ENCODE measurements at regions not wholly inside any gene's neighbourhood (a gene's known extent, or its start where the extent isn't known, plus 50 kb on each side); places are given as distances from the start of the nearest gene placed in this dataset.
A peak's percentile ranks its signal among the peaks of the same experiment; 100 is the strongest.

DNA sequence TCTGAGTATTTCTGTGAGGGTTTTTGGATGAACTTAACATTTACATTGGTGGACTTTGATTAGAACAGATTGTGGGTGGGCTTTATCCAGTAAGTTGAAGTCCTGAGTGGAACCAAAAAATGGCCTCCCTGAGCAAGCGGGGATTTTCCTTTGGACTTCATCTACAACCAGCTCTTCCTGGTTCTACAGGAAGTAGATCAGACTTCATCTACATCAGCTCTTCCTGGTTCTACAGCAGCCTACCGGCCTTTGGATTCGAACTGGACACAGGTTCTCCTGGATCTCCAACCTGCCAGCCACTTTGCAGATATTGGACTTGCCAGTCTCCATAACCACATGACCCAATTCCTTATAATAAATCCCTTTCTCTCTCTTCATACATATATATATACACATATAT lies 79.9 kb upstream of the STK39 start:
- TF ChIP-seq, protein P1, sequence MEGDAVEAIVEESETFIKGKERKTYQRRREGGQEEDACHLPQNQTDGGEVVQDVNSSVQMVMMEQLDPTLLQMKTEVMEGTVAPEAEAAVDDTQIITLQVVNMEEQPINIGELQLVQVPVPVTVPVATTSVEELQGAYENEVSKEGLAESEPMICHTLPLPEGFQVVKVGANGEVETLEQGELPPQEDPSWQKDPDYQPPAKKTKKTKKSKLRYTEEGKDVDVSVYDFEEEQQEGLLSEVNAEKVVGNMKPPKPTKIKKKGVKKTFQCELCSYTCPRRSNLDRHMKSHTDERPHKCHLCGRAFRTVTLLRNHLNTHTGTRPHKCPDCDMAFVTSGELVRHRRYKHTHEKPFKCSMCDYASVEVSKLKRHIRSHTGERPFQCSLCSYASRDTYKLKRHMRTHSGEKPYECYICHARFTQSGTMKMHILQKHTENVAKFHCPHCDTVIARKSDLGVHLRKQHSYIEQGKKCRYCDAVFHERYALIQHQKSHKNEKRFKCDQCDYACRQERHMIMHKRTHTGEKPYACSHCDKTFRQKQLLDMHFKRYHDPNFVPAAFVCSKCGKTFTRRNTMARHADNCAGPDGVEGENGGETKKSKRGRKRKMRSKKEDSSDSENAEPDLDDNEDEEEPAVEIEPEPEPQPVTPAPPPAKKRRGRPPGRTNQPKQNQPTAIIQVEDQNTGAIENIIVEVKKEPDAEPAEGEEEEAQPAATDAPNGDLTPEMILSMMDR (IDR thresholded peaks at IDR 0.05): no peak

DNA sequence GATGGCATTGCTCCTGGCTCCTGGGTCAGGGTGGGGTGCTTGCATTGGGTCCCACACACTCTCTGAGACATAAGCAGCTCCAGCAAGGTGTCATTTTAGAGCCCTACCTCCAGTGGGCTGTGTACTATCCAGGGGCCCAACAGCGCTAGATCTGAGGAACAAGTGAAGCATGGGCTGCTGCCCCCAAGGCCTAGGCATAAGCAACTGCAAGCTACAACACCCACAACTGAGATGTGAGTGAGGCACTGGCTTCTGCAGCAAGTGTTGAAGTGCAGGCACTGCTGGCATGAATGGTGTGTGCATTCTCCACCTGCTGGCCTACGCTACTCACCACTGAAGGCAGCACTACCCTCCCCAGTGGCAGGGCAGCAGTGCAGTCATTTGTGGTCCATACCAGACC lies 81.0 kb upstream of the STK39 start:
- TF ChIP-seq, protein P1 (IDR thresholded peaks at IDR 0.05): no peak

- TF ChIP-seq, protein P1 (IDR thresholded peaks at IDR 0.05): no peak
These were observed 83.4 kb upstream of the STK39 start for GRCh38 chr2:168330624-168331423.

DNA sequence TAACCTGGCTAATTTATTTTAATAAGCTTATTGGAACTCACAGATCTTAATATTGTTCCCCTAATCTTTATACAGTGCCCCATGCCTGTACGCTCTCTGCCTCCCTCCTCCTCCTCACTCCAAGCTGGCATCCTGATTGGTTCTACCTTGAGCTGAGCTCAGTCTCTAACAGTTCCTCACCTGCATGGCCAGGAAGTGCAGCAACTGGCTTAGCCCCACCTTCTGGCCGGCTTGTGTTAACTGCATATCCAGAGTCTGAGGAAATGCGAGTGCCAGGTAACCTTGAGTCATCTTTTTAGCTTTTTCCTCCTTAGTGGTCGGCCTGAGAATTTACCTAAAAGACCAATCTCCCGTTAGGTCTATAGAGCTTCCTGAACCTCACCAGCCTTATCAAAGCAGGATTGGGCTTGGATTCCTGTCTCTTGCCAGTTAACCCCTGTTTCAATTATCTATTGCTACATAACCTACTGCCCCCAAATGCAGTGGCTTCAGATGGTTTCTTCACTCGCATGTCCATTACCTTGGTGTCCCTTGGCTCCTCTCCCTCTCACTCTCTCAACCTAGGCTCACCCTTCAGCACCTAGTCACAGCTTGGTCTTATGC lies 89.5 kb upstream of the STK39 start:
- TF ChIP-seq, protein P1 (IDR thresholded peaks at IDR 0.05): peak; percentile 57

DNA sequence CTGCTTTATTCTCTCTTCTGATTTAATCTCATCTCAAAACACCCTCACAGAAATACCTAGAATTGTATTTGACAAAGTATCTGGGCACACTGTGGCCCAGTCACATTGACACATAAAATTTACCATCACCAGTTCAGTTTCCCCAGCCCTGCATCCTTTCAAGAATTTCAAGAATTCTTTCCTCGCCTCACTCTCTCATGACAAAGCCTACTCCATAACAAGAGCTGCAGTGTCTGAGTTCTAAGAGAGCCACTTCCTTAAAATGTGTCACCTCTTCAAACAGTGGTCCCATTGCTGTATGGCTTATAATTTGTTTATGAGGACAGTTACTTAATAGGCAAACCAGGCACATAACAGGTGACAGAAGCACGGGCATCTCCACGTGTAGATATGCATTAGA lies 90.9 kb upstream of the STK39 start:
- TF ChIP-seq, protein P1 (IDR thresholded peaks at IDR 0.05): no peak

- TF ChIP-seq, protein P1 (IDR thresholded peaks at IDR 0.05): no peak
These were observed 91.5 kb upstream of the STK39 start for GRCh38 chr2:168338803-168339437.

DNA sequence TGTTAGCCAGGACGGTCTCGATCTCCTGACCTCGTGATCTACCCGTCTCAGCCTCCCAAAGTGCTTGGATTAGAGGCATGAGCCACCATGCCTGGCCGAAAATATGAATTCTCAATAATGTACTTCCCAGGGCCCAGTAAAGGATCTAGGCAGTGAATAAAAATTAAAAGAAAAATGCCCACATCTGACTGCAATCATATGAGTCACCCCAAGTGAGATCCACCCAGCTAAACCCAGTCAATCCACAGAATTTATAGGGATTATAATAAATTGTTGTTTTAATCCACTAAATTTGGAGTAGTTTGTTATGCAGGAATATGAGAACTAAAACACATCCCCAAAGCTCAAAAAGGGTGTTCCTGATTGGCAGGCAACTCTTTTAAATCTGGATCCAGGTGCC lies 93.5 kb upstream of the STK39 start:
- TF ChIP-seq, protein P1 (IDR thresholded peaks at IDR 0.05): no peak

Measured in LNCAP (cell line).